Right lobe of liver (tissue), 6 donors: ENCODE measurements at regions not wholly inside any gene's neighbourhood (a gene's known extent, or its start where the extent isn't known, plus 50 kb on each side); places are given as distances from the start of the nearest gene placed in this dataset.

Source experiments
- ATAC-seq, 4 donors: fragments of 200-7000 bp; cut with Tn5 transposase; one replicate each; pipeline ENCODE4 v1.9.1; 2020; ENCODE audit warnings: mild to moderate bottlenecking in 4 of 4, moderate library complexity in 4 of 4
- DNase-seq, 3 donors: peaks; one replicate each; pipeline ENCODE4 v3.0.0-alpha.2; 2020
- H3K27ac ChIP-seq, 3 donors: fragments of 200-600 bp; one replicate each; pipeline ENCODE4 v1.8.0; 2022
- H3K27me3 ChIP-seq, 2 donors: fragments of 200-600 bp; one replicate each; pipeline ENCODE4 v1.8.0; 2022
- H3K36me3 ChIP-seq, 4 donors: fragments of 200-600 bp; sonication (generic) in 1 of 4; one replicate each; pipeline versions ENCODE4 v1.5.1 to v1.8.0; 2017 to 2022; ENCODE audit warnings: control low read depth in 1 of 4
- H3K4me1 ChIP-seq, 4 donors: fragments of 200-600 bp; sonication (generic) in 1 of 4; one replicate each; pipeline versions ENCODE4 v1.5.1 to v1.8.0; 2017 to 2022; ENCODE audit warnings: control low read depth in 1 of 4
- H3K4me3 ChIP-seq, 3 donors: fragments of 200-600 bp; one replicate each; pipeline ENCODE4 v1.8.0; 2022
- H3K9me3 ChIP-seq, 4 donors: fragments of 200-600 bp; sonication (generic) in 1 of 4; one replicate each; pipeline versions ENCODE4 v1.5.1 to v1.8.0; 2017 to 2022; ENCODE audit warnings: control low read depth in 1 of 4
- CTCF ChIP-seq, 4 donors: fragments of 200-600 bp in 3 of 4; fragments of 450-650 bp in 1 of 4; IDR thresholded peaks; one replicate each; pipeline versions ENCODE4 v1.5.1 to v1.8.0; 2016 to 2022; ENCODE audit warnings: antibody characterized with exemption in 4 of 4, mild to moderate bottlenecking in 2 of 4
- POLR2A ChIP-seq: fragments of 450-650 bp; IDR thresholded peaks from one replicate; pipeline ENCODE4 v1.6.1; 2017; ENCODE audit warnings: antibody characterized with exemption, mild to moderate bottlenecking
- WGBS: methylation state at CpG from one replicate; pipeline ENCODE4 v1.1.6; 2018; ENCODE audit warnings: low coverage, low lambda C conversion rate; ENCODE audit not compliant: insufficient coverage; ENCODE audit errors: missing lambda C conversion rate; 5-methylcytosine and 5-hydroxymethylcytosine counted together
- intact Hi-C, 2 donors: fragments of 100-400 bp; cut with DNase I; formaldehyde crosslinking; loops; one replicate each; pipeline versions ENCODE4 v1.11.2 to v1.14.1; 2022
- donor health status: DM: no; HTN: yes; CAD: no.
- donor health status: DM: no; HTN: no; CAD: no.
- donor health status: DM: no; HTN: no; CAD: no.
- donor health status: DM: no; HTN: yes; CAD: no.
- donor health status: DM: no; HTN: yes; CAD: no.

- no CpG with 5 or more reads among the region's 2 CpGs for WGBS
- H3K4me3 ChIP-seq, result no peak overlapping the region
- ATAC-seq (no peak), DNase-seq (no peak)
- no peaks in the 10 kb centered on the region for H3K36me3 ChIP-seq
- TF ChIP-seq POLR2A (no peak), CTCF (IDR thresholded peaks at IDR 0.05) (no peak)
- H3K27ac ChIP-seq, result no peak overlapping the region
- no peaks in the 10 kb centered on the region for H3K9me3 ChIP-seq
- no peaks in the 10 kb centered on the region for H3K27me3 ChIP-seq
- no peaks in the 10 kb centered on the region for H3K4me1 ChIP-seq
- intact Hi-C loops, result no loop called here
These were observed 160.4 kb downstream of the ABCC12 start for GRCh38 chr16:47995354-47995753.

GRCh38 chr16:47991491-47991890, 164.3 kb downstream of the ABCC12 start:
- H3K9me3 ChIP-seq, result no peaks in the 10 kb centered on the region
- TF ChIP-seq POLR2A, result no peak
- no peak for TF ChIP-seq CTCF (IDR thresholded peaks at IDR 0.05)
- DNase-seq (no peak), ATAC-seq (no peak)
- no peak overlapping the region for H3K27ac ChIP-seq
- H3K27me3 ChIP-seq, result no peaks in the 10 kb centered on the region
- 52% methylated on average over 2 of the region's 2 CpGs for WGBS
- no peaks in the 10 kb centered on the region for H3K36me3 ChIP-seq
- intact Hi-C loops, result no loop called here
- no peaks in the 10 kb centered on the region for H3K4me1 ChIP-seq
- H3K4me3 ChIP-seq, result no peak overlapping the region

DNA sequence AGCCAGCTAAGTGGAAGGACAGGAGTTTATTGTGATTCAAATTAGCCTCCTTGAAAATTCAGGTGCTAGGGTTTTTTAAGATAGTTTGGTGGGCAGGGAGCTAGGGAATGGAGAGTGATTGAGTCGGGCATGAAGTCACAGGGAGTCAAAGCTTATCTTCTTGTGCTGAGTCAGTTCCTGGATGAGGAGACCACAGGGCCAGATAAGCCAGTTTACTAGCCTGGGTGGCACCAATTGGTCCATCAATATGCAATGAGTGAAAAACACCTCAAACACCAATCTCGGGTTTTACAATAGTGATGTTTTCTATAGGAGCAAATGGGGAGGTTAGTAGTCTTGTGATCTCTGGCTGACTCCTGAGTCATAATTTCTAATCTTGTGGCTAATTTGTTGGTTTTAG, 165.1 kb downstream of the ABCC12 start:
- 42% methylated on average over 2 of the region's 2 CpGs for WGBS
- H3K36me3 ChIP-seq, result no peaks in the 10 kb centered on the region
- H3K27me3 ChIP-seq, result no peaks in the 10 kb centered on the region
- H3K4me3 ChIP-seq, result no peak overlapping the region
- ATAC-seq (no peak), DNase-seq (no peak)
- intact Hi-C loops, result no loop called here
- H3K9me3 ChIP-seq, result no peaks in the 10 kb centered on the region
- no peak overlapping the region for H3K27ac ChIP-seq
- no peaks in the 10 kb centered on the region for H3K4me1 ChIP-seq
- TF ChIP-seq CTCF (IDR thresholded peaks at IDR 0.05) (no peak), POLR2A (no peak)

GRCh38 chr16:47987136-47987535, 168.7 kb downstream of the ABCC12 start:
- intact Hi-C loops, result no loop called here
- ATAC-seq (no peak), DNase-seq (no peak)
- H3K4me1 ChIP-seq, result no peaks in the 10 kb centered on the region
- no peaks in the 10 kb centered on the region for H3K36me3 ChIP-seq
- 74% methylated on average over 2 of the region's 2 CpGs for WGBS
- H3K27ac ChIP-seq, result no peak overlapping the region
- no peak for TF ChIP-seq POLR2A
- no peak for TF ChIP-seq CTCF (IDR thresholded peaks at IDR 0.05)
- no peaks in the 10 kb centered on the region for H3K27me3 ChIP-seq
- no peak overlapping the region for H3K4me3 ChIP-seq
- H3K9me3 ChIP-seq, result no peaks in the 10 kb centered on the region

DNA sequence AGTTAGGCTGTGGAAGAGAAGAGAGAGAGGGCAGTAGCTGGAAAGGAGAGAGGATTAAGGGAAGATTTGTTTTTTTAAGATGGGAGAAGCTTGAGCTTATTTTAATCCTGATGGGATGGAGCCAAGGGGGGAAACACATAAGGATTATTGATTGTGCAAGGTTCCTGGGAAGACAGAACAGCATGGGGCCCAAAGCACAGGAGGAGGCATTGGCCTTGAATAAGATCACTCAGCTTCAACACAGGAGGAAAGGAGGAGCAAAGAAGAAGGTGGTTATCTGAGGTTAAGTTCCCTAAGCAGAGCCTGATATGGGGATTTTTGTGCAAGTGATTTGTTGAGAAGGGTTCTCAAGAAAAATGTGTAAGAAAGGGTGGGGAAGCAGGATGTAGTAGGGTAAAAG, 169.8 kb downstream of the ABCC12 start:
- H3K4me1 ChIP-seq, result no peaks in the 10 kb centered on the region
- no peak for ATAC-seq
- H3K27ac ChIP-seq, result no peak overlapping the region
- H3K36me3 ChIP-seq, result no peaks in the 10 kb centered on the region
- no peak overlapping the region for H3K4me3 ChIP-seq
- no peak for DNase-seq
- intact Hi-C loops, result no loop called here
- H3K9me3 ChIP-seq, result no peaks in the 10 kb centered on the region
- H3K27me3 ChIP-seq, result no peaks in the 10 kb centered on the region
- TF ChIP-seq CTCF (IDR thresholded peaks at IDR 0.05) (no peak), POLR2A (no peak)
